Panc1 (cell line): ENCODE measurements at regions not wholly inside any gene's neighbourhood (a gene's known extent, or its start where the extent isn't known, plus 50 kb on each side); places are given as distances from the start of the nearest gene placed in this dataset.
"Not testable (repeated sequence)": the region's sequence is repeated elsewhere in the genome, so short reads cannot be mapped to it uniquely, and the experiment has no call there.

Experiments
- ATAC-seq: fragments of 200-7000 bp; cut with Tn5 transposase; 2 replicates; pipeline ENCODE4 v1.9.1; 2020; ENCODE audit warnings: mild to moderate bottlenecking, moderate library complexity
- BruUV-seq: library from RNA; stranded (reverse); fragments of 400-500 nt; replicated peaks from 2 replicates; lab custom pipeline; 2021; lab: Mats Ljungman, UMichigan
- CTCF ChIA-PET: fragments of 300-600 bp; sonication (Branson Sonifier 250); formaldehyde crosslinking; loops from one replicate; lab custom pipeline; 2022; ENCODE audit warnings: antibody characterized with exemption; lab: Charles Lee
- POLR2A ChIA-PET: fragments of 300-600 bp; sonication (Branson Sonifier 250); formaldehyde crosslinking; loops from one replicate; lab custom pipeline; 2022; ENCODE audit warnings: antibody characterized with exemption; lab: Charles Lee
- DNase-seq: peaks from one replicate; pipeline ENCODE4 v3.0.0-alpha.2; 2010; ENCODE audit warnings: low read depth, low spot score
- H3K27ac ChIP-seq: 2 replicates; pipeline ENCODE4 v1.5.1; 2011; ENCODE audit warnings: mild to moderate bottlenecking, low read length, inconsistent platforms
- H3K27me3 ChIP-seq: fragments of 200-500 bp; sonication (Bioruptor generic); 2 replicates; pipeline ENCODE4 v1.6.0; 2014; ENCODE audit warnings: low read length, inconsistent platforms; ENCODE audit not compliant: control insufficient read depth, insufficient read depth
- H3K36me3 ChIP-seq: fragments of 200-500 bp; sonication (Bioruptor generic); 2 replicates; pipeline ENCODE4 v1.5.1; 2014; ENCODE audit warnings: inconsistent platforms, mild to moderate bottlenecking, low read length, moderate library complexity; ENCODE audit not compliant: control insufficient read depth, insufficient read depth
- H3K4me1 ChIP-seq: 2 replicates; pipeline ENCODE4 v1.5.1; 2011; ENCODE audit warnings: inconsistent platforms, mild to moderate bottlenecking, low read length, moderate library complexity; ENCODE audit not compliant: control insufficient read depth, insufficient read depth
- H3K4me3 ChIP-seq, 2 experiments: 2 replicates each; pipeline ENCODE4 v1.5.1; 2011 to 2012; ENCODE audit warnings: low read depth in 2 of 2, low read length in 2 of 2, mild to moderate bottlenecking in 2 of 2, inconsistent platforms in 1 of 2, moderate library complexity in 1 of 2
- H3K9me3 ChIP-seq: fragments of 200-500 bp; sonication (Bioruptor generic); 2 replicates; pipeline ENCODE4 v1.5.1; 2014; ENCODE audit warnings: low read depth, mild to moderate bottlenecking, inconsistent platforms, low read length, moderate library complexity; ENCODE audit not compliant: control insufficient read depth, insufficient read depth
- POLR2AphosphoS5 ChIP-seq: IDR thresholded peaks from 2 replicates; pipeline ENCODE4 v1.6.1; 2012; ENCODE audit warnings: mild to moderate bottlenecking, low read depth, low read length, moderate library complexity
- SIN3A ChIP-seq: IDR thresholded peaks from 2 replicates; pipeline ENCODE4 v1.6.1; 2012; ENCODE audit warnings: low read depth, mild to moderate bottlenecking, low read length, moderate library complexity, borderline replicate concordance; ENCODE audit not compliant: insufficient read depth
- TCF7L2 ChIP-seq: IDR thresholded peaks from 2 replicates; pipeline ENCODE4 v1.6.1; 2011; ENCODE audit warnings: mild to moderate bottlenecking, low read depth, low read length, inconsistent platforms
- in situ Hi-C: cut with HindIII; loops from 2 replicates; pipeline ENCODE4 v1.10.0; 2016; ENCODE audit warnings: low sequenced_read_pairs, low pct_unique_long_range_greater_than_20kb
- intact Hi-C: fragments of 100-400 bp; cut with micrococcal nuclease; formaldehyde crosslinking; loops from one replicate; pipeline ENCODE4 v1.10.0; 2022; ENCODE audit not compliant: unreplicated experiment
- TF ChIP-seq, protein P1 (sequence below), 2 experiments: IDR thresholded peaks; 2 replicates each; pipeline ENCODE4 v1.6.1; 2011 to 2012; ENCODE audit warnings: low read depth in 2 of 2, control low read depth in 1 of 2, low read length in 1 of 2, mild to moderate bottlenecking in 1 of 2, moderate library complexity in 1 of 2; ENCODE audit not compliant: insufficient read depth in 1 of 2
- TF ChIP-seq, protein P2 (sequence below): fragments of 450-650 bp; IDR thresholded peaks from 2 replicates; pipeline ENCODE4 v1.5.1; 2017; ENCODE audit warnings: mild to moderate bottlenecking

GRCh38 chr2:121069434-121069969, 215.5 kb downstream of the TFCP2L1 start:
- DNase-seq (no peak), ATAC-seq (no peak)
- no TSS peak for BruUV-seq
- Histone ChIP-seq H3K27ac (no peak overlapping the region), H3K9me3 (no peaks in the 10 kb centered on the region), H3K4me1 (peaks cover under 1% of the 10 kb centered on the region), H3K4me3 (no peak overlapping the region), H3K36me3 (no peaks in the 10 kb centered on the region), H3K27me3 (no peaks in the 10 kb centered on the region)
- TF ChIP-seq, protein P1, sequence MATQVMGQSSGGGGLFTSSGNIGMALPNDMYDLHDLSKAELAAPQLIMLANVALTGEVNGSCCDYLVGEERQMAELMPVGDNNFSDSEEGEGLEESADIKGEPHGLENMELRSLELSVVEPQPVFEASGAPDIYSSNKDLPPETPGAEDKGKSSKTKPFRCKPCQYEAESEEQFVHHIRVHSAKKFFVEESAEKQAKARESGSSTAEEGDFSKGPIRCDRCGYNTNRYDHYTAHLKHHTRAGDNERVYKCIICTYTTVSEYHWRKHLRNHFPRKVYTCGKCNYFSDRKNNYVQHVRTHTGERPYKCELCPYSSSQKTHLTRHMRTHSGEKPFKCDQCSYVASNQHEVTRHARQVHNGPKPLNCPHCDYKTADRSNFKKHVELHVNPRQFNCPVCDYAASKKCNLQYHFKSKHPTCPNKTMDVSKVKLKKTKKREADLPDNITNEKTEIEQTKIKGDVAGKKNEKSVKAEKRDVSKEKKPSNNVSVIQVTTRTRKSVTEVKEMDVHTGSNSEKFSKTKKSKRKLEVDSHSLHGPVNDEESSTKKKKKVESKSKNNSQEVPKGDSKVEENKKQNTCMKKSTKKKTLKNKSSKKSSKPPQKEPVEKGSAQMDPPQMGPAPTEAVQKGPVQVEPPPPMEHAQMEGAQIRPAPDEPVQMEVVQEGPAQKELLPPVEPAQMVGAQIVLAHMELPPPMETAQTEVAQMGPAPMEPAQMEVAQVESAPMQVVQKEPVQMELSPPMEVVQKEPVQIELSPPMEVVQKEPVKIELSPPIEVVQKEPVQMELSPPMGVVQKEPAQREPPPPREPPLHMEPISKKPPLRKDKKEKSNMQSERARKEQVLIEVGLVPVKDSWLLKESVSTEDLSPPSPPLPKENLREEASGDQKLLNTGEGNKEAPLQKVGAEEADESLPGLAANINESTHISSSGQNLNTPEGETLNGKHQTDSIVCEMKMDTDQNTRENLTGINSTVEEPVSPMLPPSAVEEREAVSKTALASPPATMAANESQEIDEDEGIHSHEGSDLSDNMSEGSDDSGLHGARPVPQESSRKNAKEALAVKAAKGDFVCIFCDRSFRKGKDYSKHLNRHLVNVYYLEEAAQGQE (IDR thresholded peaks at IDR 0.05; ENCODE audit: insufficient read depth in 1 of 2, low read depth in 2 of 2, low read length in 1 of 2) = no peak
- no peak for TF ChIP-seq SIN3A
- TF ChIP-seq TCF7L2 = no peak
- no peak for TF ChIP-seq POLR2AphosphoS5
- TF ChIP-seq, protein P2, sequence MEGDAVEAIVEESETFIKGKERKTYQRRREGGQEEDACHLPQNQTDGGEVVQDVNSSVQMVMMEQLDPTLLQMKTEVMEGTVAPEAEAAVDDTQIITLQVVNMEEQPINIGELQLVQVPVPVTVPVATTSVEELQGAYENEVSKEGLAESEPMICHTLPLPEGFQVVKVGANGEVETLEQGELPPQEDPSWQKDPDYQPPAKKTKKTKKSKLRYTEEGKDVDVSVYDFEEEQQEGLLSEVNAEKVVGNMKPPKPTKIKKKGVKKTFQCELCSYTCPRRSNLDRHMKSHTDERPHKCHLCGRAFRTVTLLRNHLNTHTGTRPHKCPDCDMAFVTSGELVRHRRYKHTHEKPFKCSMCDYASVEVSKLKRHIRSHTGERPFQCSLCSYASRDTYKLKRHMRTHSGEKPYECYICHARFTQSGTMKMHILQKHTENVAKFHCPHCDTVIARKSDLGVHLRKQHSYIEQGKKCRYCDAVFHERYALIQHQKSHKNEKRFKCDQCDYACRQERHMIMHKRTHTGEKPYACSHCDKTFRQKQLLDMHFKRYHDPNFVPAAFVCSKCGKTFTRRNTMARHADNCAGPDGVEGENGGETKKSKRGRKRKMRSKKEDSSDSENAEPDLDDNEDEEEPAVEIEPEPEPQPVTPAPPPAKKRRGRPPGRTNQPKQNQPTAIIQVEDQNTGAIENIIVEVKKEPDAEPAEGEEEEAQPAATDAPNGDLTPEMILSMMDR = no peak
- in situ Hi-C loops = no loop called here
- intact Hi-C loops = no loop called here
- CTCF ChIA-PET = no interaction called here
- POLR2A ChIA-PET = no interaction called here

DNA sequence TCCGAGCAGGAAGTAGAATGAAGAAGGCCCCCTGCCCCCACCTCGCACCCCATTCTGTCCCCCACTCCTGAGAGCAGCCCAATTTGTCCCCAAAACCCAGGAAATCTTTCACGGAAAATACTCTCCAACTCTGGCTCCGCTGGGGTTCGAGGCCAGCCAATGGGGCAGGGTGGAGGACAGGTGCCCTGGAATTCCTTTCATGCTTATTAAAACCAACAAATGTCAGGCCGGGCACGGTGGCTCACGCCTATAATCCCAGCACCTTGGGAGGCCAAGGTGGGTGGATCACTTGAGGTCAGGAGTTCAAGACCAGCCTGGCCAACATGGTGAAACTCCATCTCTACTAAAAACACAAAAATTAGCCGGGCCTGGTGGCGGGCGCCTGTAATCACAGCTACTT, 214.9 kb downstream of the TFCP2L1 start:
- intact Hi-C loops = loop anchor here (10.0 kb wide), 1 partner anchor 725 kb away; the partner anchor contains the start of gene INHBB
- DNase-seq, H3K27me3 ChIP-seq, H3K4me3 ChIP-seq, ATAC-seq, BruUV-seq, H3K4me1 ChIP-seq, in situ Hi-C loops, H3K9me3 ChIP-seq, H3K36me3 ChIP-seq, H3K27ac ChIP-seq: not testable (repeated sequence)
- CTCF ChIA-PET = interaction anchor here (0.6 to 1.9 kb wide), 5 partner anchors 10 to 1658 kb away, joined by 3 to 12 read pairs (median 5); no protein-coding TSS in a partner anchor
- POLR2A ChIA-PET = interaction anchor here (0.7 kb wide), 1 partner anchor 10 kb away, joined by 5 read pairs; no protein-coding TSS in a partner anchor

DNA sequence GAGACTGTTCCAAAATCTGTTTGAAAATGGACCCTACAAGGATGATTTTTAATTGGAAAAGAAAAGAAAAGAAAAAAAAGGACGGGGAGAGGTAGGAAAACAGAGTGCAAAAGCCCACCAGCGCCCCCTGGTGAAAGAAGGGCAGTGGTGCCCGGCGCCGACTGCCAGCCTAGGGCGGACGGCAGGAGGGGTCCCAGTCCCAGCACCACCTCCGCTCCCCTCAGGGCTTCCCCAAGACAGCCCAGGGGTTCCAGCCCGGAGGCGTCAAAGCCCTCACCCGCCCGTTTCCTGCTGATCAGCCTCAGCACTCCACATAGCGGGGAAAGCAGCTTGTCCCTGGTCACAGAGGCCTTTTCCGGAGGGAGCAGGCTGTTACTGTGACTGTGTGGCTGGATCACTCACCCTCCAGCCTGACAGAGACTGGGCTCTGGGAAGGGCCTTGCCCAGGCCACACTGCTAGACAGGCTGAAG, 213.9 kb downstream of the TFCP2L1 start:
- Histone ChIP-seq H3K27ac (no peak overlapping the region), H3K27me3 (no peaks in the 10 kb centered on the region), H3K36me3 (no peaks in the 10 kb centered on the region), H3K4me1 (peaks cover 13% of the 10 kb centered on the region), H3K4me3 (no peak overlapping the region), H3K9me3 (no peaks in the 10 kb centered on the region)
- in situ Hi-C loops = no loop called here
- no TSS peak for BruUV-seq
- DNase-seq = no peak
- no peak for TF ChIP-seq SIN3A
- no peak for TF ChIP-seq POLR2AphosphoS5
- TF ChIP-seq, protein P2 = peak; percentile 99
- TF ChIP-seq TCF7L2 = no peak
- TF ChIP-seq, protein P1 (IDR thresholded peaks at IDR 0.05; ENCODE audit: insufficient read depth in 1 of 2, low read depth in 2 of 2, low read length in 1 of 2) = no peak
- ATAC-seq = peak; percentile 69
- ChIA-PET CTCF (interaction anchor here (0.6 to 1.9 kb wide), 4 partner anchors 9 to 389 kb away, joined by 4 to 12 read pairs (median 6); no protein-coding TSS in a partner anchor), POLR2A (no interaction called here)
- intact Hi-C loops = loop anchor here (1.0 to 10.0 kb wide), 2 partner anchors 376 to 726 kb away; partner anchors contain the start of gene INHBB
